ENCODE measurements at regions not wholly inside any gene's neighbourhood (a gene's known extent, or its start where the extent isn't known, plus 50 kb on each side); places are given as distances from the start of the nearest gene placed in this dataset.
A peak's percentile ranks its signal among the peaks of the same experiment; 100 is the strongest.
"Not testable (repeated sequence)": the region's sequence is repeated elsewhere in the genome, so short reads cannot be mapped to it uniquely, and the experiment has no call there.

DNA sequence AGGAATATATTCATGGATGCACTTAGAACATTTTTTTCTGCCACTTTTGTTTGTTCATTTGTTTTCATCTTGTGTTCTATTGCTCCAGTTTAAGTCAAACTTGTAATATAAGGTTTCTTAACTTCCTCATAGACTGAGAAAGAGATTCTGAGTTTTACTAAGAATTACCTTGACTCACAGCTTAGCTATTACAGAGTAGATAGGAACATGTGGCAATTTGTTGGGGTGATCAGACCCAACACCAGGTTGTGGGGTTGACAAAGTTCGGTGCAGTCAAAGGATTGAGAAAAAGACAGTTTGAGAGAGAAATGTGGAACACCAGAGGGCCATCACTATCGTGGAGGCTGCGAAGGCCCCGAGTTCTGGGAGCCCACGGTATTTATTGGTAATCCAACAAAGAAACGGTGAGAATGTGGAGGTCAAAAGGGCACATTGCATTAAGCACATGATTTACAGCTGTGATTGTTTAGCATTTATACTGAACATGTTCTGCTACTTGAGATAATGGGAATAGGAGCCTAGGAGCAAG lies 2526.0 kb downstream of the PCDH9 start:
- DNase-seq (ENCODE audit: low spot score), result no peak
- ChIA-PET POLR2A (ENCODE audit: low non-redundant PET) (no interaction called here), CTCF (no interaction called here)
- TF ChIP-seq, protein P1, sequence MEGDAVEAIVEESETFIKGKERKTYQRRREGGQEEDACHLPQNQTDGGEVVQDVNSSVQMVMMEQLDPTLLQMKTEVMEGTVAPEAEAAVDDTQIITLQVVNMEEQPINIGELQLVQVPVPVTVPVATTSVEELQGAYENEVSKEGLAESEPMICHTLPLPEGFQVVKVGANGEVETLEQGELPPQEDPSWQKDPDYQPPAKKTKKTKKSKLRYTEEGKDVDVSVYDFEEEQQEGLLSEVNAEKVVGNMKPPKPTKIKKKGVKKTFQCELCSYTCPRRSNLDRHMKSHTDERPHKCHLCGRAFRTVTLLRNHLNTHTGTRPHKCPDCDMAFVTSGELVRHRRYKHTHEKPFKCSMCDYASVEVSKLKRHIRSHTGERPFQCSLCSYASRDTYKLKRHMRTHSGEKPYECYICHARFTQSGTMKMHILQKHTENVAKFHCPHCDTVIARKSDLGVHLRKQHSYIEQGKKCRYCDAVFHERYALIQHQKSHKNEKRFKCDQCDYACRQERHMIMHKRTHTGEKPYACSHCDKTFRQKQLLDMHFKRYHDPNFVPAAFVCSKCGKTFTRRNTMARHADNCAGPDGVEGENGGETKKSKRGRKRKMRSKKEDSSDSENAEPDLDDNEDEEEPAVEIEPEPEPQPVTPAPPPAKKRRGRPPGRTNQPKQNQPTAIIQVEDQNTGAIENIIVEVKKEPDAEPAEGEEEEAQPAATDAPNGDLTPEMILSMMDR (conservative IDR thresholded peaks at IDR 0.05; ENCODE audit: low read depth), result no peak
- H3K27ac ChIP-seq, result no peak overlapping the region

DNA sequence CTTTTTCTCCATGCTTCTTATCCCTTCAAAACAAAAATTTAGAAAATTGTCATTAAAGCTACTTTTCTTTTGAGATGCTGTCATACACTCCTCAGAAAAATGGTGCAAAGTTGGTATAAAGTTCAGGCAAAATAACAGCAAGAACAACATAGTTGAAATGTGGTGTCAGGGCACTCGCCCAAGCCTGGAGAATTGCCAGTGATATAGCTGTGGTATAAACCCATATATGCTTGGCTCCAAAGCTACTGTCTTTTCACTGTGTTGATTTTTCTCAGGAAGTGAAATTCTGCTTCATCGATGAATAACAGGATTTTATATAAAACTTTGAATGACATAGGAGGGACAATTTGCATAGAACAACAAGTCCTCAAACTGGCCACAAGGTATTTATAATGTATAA lies 2532.9 kb downstream of the PCDH9 start:
- DNase-seq (ENCODE audit: low spot score), result no peak
- H3K27ac ChIP-seq, result no peak overlapping the region
- CTCF ChIA-PET, result interaction anchor here (0.5 kb wide), 1 partner anchor 74 kb away, joined by 4 read pairs; no protein-coding TSS in a partner anchor
- POLR2A ChIA-PET (ENCODE audit: low non-redundant PET), result no interaction called here
- TF ChIP-seq, protein P1 (conservative IDR thresholded peaks at IDR 0.05; ENCODE audit: low read depth), result no peak

DNA sequence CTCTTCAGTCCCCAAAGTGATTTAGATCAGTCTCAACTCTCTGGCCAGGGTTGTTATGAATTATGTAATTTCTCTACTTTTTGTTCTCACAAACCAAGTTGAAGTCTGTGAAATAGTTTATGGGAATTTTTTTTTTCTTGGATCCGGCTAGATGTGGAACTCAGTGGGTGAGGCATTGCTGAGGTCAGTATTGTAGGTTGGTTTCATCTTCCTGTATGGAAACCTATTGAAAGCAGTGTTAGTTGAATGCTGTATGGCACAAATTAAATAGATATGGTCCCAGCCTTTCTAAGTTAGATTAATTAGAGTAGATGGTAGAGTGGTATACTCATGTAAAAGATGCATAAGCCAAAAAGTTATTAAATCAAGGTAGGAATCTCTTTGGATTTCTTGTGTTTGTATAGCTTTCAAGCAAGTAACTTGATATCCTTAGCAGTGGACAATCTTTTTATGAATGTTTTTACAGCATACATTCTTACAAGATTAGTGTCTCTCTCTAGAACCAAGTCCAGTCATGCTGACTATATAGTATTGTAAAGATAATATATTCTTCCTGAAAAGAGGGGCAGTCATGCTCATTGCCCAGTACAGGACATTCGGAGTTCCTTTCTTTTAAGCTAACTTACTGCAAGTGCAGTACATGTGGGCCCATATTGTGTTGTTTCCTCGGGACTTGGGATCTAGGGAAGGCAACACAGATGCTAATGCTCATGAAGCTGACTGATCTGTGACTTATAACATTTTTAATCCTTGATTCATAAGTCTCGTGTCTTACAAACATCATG lies 2541.1 kb downstream of the PCDH9 start:
- POLR2A ChIA-PET (ENCODE audit: low non-redundant PET), result no interaction called here

DNA sequence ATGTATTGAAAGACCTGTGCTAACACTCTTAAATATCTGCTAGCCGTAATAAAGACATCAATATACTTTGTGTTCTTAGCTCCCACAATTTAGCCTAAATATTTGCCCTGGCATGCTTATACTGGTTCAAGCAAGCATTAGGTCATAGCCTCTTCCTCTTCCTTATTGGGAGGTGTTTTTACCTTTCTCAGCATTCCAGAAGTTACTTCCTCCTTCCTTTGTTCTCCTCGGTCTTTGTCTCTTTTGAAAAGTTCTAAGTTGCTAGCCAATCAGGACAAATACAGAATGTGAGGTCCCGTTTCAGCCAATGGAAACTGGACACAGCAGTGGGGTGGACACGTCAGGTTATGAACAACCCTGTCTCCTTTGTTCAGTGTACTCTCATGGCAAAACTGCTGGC lies 2543.6 kb downstream of the PCDH9 start:
- POLR2A ChIA-PET (ENCODE audit: low non-redundant PET); H3K27ac ChIP-seq; DNase-seq (ENCODE audit: low spot score); CTCF ChIA-PET: not testable (repeated sequence)

More for the DNA sequence above, 2541.1 kb downstream of the PCDH9 start:
- TF ChIP-seq, protein P1 (conservative IDR thresholded peaks at IDR 0.05; ENCODE audit: low read depth), result no peak
- CTCF ChIA-PET, result interaction anchor here (0.6 to 0.7 kb wide), 2 partner anchors 472 to 593 kb away, joined by 3 read pairs; no protein-coding TSS in a partner anchor
- DNase-seq (ENCODE audit: low spot score), result peak; percentile 16
- H3K27ac ChIP-seq, result no peak overlapping the region

DNA sequence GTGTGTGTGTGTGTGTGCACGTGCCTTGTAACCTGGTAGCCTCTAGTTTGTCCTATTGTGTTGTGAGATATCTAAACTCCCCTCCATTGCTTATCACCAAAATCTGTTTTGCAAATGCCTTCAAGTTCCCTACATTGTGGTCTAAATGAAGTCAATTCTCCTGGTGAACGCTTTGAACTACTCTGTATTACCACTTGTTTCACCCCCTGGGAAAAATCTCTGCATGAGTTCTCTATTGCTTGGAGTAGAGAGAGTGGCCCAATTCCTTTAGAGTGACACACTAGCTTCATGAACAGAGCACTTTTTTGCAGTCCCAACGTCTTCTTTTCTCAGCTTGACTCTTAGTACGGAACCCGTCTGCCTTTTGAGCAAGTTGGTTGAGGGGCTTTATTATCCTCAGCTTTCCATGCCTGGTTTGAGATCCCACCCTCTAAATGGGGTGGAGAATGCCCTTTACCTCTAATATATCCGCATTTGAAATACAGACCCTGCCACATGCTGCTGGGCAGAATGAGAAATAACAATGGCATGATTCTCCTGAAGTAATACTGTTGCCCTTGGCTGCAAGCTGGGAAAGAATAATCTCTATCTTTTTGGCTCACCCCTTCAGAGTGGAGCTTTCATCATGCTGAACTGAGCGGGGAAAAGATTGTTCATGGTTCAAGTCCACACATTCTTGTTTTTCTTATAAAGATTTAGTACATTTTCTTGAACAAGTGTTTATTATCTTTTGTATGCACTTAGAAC lies 2545.3 kb downstream of the PCDH9 start:
- CTCF ChIA-PET, result no interaction called here
- TF ChIP-seq, protein P1 (conservative IDR thresholded peaks at IDR 0.05; ENCODE audit: low read depth), result no peak
- no peak for DNase-seq (ENCODE audit: low spot score)
- POLR2A ChIA-PET (ENCODE audit: low non-redundant PET), result no interaction called here
- no peak overlapping the region for H3K27ac ChIP-seq

DNA sequence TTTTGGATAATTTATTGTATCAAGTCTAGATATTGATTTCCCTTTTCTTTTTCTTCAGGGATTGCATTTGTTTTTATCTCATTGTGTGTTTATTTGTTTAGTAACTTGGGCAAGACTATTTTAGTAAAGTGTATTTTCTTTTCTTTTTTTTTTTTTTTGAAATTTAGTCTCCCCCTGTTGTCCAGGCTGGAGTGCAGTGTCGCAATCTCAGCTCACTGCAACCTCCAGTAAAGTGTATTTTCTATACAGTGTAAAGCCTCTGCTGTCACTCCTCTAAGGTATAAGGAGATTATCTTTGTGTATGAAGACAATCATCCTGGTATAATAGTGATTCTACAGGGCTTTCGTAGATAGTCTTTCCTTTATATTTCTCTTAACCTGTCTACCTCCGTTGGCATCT lies 2546.0 kb downstream of the PCDH9 start:
- TF ChIP-seq, protein P1 (conservative IDR thresholded peaks at IDR 0.05; ENCODE audit: low read depth), result no peak
- no peak overlapping the region for H3K27ac ChIP-seq
- POLR2A ChIA-PET (ENCODE audit: low non-redundant PET), result no interaction called here

DNA sequence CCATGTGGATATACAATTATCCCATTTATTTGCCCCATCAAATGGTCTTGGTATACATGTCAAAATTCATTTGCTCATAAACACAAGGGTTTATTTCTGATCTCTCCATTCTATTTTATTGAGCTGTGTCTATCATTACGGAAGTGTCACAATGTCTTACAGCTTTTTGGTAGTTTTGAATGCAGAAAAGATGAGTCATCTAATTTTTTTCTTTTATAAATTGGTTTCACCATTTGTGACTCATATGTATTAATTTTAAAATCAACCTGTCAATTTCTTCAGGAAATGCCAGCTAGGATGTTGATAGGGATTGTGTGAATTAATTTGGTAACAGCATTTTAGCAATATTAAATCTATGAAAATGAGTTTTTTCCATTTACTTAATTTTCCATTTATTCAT lies 2549.4 kb downstream of the PCDH9 start:
- DNase-seq (ENCODE audit: low spot score), result peak; percentile 5
- TF ChIP-seq, protein P1 (conservative IDR thresholded peaks at IDR 0.05; ENCODE audit: low read depth), result no peak
- CTCF ChIA-PET, result no interaction called here
- no peak overlapping the region for H3K27ac ChIP-seq
- POLR2A ChIA-PET (ENCODE audit: low non-redundant PET), result no interaction called here

More for the DNA sequence above, 2546.0 kb downstream of the PCDH9 start:
- CTCF ChIA-PET, result no interaction called here
- no peak for DNase-seq (ENCODE audit: low spot score)
